Right lobe of liver (tissue), 6 donors: ENCODE measurements at regions not wholly inside any gene's neighbourhood (a gene's known extent, or its start where the extent isn't known, plus 50 kb on each side); places are given as distances from the start of the nearest gene placed in this dataset.

ENCODE experiments used
- ATAC-seq, 4 donors: fragments of 200-7000 bp; cut with Tn5 transposase; one replicate each; pipeline ENCODE4 v1.9.1; 2020; ENCODE audit warnings: mild to moderate bottlenecking in 4 of 4, moderate library complexity in 4 of 4
- DNase-seq, 3 donors: peaks; one replicate each; pipeline ENCODE4 v3.0.0-alpha.2; 2020
- H3K27ac ChIP-seq, 3 donors: fragments of 200-600 bp; one replicate each; pipeline ENCODE4 v1.8.0; 2022
- H3K27me3 ChIP-seq, 2 donors: fragments of 200-600 bp; one replicate each; pipeline ENCODE4 v1.8.0; 2022
- H3K36me3 ChIP-seq, 4 donors: fragments of 200-600 bp; sonication (generic) in 1 of 4; one replicate each; pipeline versions ENCODE4 v1.5.1 to v1.8.0; 2017 to 2022; ENCODE audit warnings: control low read depth in 1 of 4
- H3K4me1 ChIP-seq, 4 donors: fragments of 200-600 bp; sonication (generic) in 1 of 4; one replicate each; pipeline versions ENCODE4 v1.5.1 to v1.8.0; 2017 to 2022; ENCODE audit warnings: control low read depth in 1 of 4
- H3K4me3 ChIP-seq, 3 donors: fragments of 200-600 bp; one replicate each; pipeline ENCODE4 v1.8.0; 2022
- H3K9me3 ChIP-seq, 4 donors: fragments of 200-600 bp; sonication (generic) in 1 of 4; one replicate each; pipeline versions ENCODE4 v1.5.1 to v1.8.0; 2017 to 2022; ENCODE audit warnings: control low read depth in 1 of 4
- CTCF ChIP-seq, 4 donors: fragments of 200-600 bp in 3 of 4; fragments of 450-650 bp in 1 of 4; IDR thresholded peaks; one replicate each; pipeline versions ENCODE4 v1.5.1 to v1.8.0; 2016 to 2022; ENCODE audit warnings: antibody characterized with exemption in 4 of 4, mild to moderate bottlenecking in 2 of 4
- POLR2A ChIP-seq: fragments of 450-650 bp; IDR thresholded peaks from one replicate; pipeline ENCODE4 v1.6.1; 2017; ENCODE audit warnings: antibody characterized with exemption, mild to moderate bottlenecking
- WGBS: methylation state at CpG from one replicate; pipeline ENCODE4 v1.1.6; 2018; ENCODE audit warnings: low coverage, low lambda C conversion rate; ENCODE audit not compliant: insufficient coverage; ENCODE audit errors: missing lambda C conversion rate; 5-methylcytosine and 5-hydroxymethylcytosine counted together
- intact Hi-C, 2 donors: fragments of 100-400 bp; cut with DNase I; formaldehyde crosslinking; loops; one replicate each; pipeline versions ENCODE4 v1.11.2 to v1.14.1; 2022
- donor health status: DM: no; HTN: yes; CAD: no.
- donor health status: DM: no; HTN: no; CAD: no.
- donor health status: DM: no; HTN: no; CAD: no.
- donor health status: DM: no; HTN: yes; CAD: no.
- donor health status: DM: no; HTN: yes; CAD: no.

- Histone ChIP-seq H3K27me3 (no peaks in the 10 kb centered on the region), H3K4me3 (no peak overlapping the region), H3K9me3 (no peaks in the 10 kb centered on the region), H3K36me3 (no peaks in the 10 kb centered on the region), H3K4me1 (peaks cover 0 to 8% (median 0%) of the 10 kb centered on the region in 4 donors), H3K27ac (no peak overlapping the region)
- ATAC-seq (no peak), DNase-seq (no peak)
- WGBS = no CpG with 5 or more reads among the region's 6 CpGs
- TF ChIP-seq POLR2A (no peak), CTCF (IDR thresholded peaks at IDR 0.05) (no peak)
- intact Hi-C loops = no loop called here
Observed at GRCh38 chr11:71365626-71366025, 82.6 kb downstream of the DHCR7 start.

GRCh38 chr11:71364806-71365205, 83.4 kb downstream of the DHCR7 start:
- no peaks in the 10 kb centered on the region for H3K27me3 ChIP-seq
- no peaks in the 10 kb centered on the region for H3K9me3 ChIP-seq
- H3K4me1 ChIP-seq = peaks cover 0 to 8% (median 0%) of the 10 kb centered on the region in 4 donors
- ATAC-seq = no peak
- no peak for DNase-seq
- 90% methylated on average over 2 of the region's 5 CpGs for whole genome bisulfite sequencing
- no peak for TF ChIP-seq CTCF (IDR thresholded peaks at IDR 0.05)
- TF ChIP-seq POLR2A = no peak
- no peak overlapping the region for H3K27ac ChIP-seq
- H3K4me3 ChIP-seq = no peak overlapping the region
- no peaks in the 10 kb centered on the region for H3K36me3 ChIP-seq
- intact Hi-C loops = no loop called here

- H3K4me3 ChIP-seq = no peak overlapping the region
- no peaks in the 10 kb centered on the region for H3K27me3 ChIP-seq
- DNase-seq (peak in 1 of 3 donors; percentile 62), ATAC-seq (peak; percentile 84 to 98 (median 90))
- no peaks in the 10 kb centered on the region for H3K36me3 ChIP-seq
- H3K4me1 ChIP-seq = peaks cover 0 to 8% (median 0%) of the 10 kb centered on the region in 4 donors
- no peak overlapping the region for H3K27ac ChIP-seq
- TF ChIP-seq POLR2A (no peak), CTCF (IDR thresholded peaks at IDR 0.05) (no peak)
- 0% methylated on average over 1 of the region's 4 CpGs for whole genome bisulfite sequencing
- H3K9me3 ChIP-seq = no peaks in the 10 kb centered on the region
- intact Hi-C loops = no loop called here
Observed at GRCh38 chr11:71364176-71364671, 84.0 kb downstream of the DHCR7 start.

GRCh38 chr11:71363721-71364120, 84.5 kb downstream of the DHCR7 start:
- WGBS = 100% methylated on average over 2 of the region's 4 CpGs
- no peak for DNase-seq
- no peak for ATAC-seq
- Histone ChIP-seq H3K4me3 (no peak overlapping the region), H3K4me1 (peaks cover 0 to 8% (median 0%) of the 10 kb centered on the region in 4 donors), H3K36me3 (no peaks in the 10 kb centered on the region), H3K27me3 (no peaks in the 10 kb centered on the region), H3K9me3 (no peaks in the 10 kb centered on the region), H3K27ac (no peak overlapping the region)
- no peak for TF ChIP-seq POLR2A
- no peak for TF ChIP-seq CTCF (IDR thresholded peaks at IDR 0.05)
- intact Hi-C loops = no loop called here
